Loucy (cell line): ENCODE measurements at regions not wholly inside any gene's neighbourhood (a gene's known extent, or its start where the extent isn't known, plus 50 kb on each side); places are given as distances from the start of the nearest gene placed in this dataset.

ENCODE experiments used
- EZH2phosphoT487 ChIP-seq: fragments of 200-600 bp; IDR thresholded peaks from 2 replicates; pipeline ENCODE4 v1.6.1; 2018; ENCODE audit warnings: antibody characterized with exemption, mild to moderate bottlenecking, moderate library complexity, borderline replicate concordance
- TF ChIP-seq, protein P1 (sequence below): fragments of 200-600 bp; sonication (generic); conservative IDR thresholded peaks from 2 replicates; pipeline ENCODE4 v1.5.1; 2014; ENCODE audit warnings: mild to moderate bottlenecking, antibody characterized with exemption, low read length

DNA sequence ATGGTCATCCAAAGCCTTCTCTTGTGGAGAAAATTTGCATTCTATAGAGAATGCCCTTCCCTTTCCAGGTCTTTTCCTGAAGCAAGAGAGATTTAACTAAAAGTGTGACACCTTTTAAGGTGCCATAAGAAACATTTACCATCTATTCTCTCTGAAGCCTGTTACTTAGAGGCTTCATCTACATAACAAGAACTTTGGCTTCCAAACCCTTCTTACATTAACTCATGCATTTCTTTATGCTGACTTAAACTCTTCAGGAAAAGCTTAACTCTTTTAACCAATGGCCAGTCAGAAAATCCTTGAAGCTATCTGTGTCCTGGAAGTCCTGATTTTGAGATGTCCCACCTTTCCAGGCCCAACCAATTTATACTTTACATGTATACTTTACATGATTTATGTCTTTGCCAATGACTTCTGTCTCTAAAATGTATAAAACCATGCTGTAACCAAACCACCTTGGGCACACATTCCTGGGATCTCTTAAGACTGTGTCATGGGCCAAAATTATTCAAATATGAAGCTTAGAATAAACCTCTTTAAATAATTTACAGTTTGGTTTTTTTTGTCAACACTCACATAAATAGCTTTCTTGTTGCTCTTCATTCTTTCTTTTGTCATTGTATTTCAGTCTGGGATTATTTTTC, 472.6 kb upstream of the NECTIN3 start:
- TF ChIP-seq, protein P1, sequence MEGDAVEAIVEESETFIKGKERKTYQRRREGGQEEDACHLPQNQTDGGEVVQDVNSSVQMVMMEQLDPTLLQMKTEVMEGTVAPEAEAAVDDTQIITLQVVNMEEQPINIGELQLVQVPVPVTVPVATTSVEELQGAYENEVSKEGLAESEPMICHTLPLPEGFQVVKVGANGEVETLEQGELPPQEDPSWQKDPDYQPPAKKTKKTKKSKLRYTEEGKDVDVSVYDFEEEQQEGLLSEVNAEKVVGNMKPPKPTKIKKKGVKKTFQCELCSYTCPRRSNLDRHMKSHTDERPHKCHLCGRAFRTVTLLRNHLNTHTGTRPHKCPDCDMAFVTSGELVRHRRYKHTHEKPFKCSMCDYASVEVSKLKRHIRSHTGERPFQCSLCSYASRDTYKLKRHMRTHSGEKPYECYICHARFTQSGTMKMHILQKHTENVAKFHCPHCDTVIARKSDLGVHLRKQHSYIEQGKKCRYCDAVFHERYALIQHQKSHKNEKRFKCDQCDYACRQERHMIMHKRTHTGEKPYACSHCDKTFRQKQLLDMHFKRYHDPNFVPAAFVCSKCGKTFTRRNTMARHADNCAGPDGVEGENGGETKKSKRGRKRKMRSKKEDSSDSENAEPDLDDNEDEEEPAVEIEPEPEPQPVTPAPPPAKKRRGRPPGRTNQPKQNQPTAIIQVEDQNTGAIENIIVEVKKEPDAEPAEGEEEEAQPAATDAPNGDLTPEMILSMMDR: no peak
- no peak for TF ChIP-seq EZH2phosphoT487
